HepG2 (cell line): ENCODE measurements at regions not wholly inside any gene's neighbourhood (a gene's known extent, or its start where the extent isn't known, plus 50 kb on each side); places are given as distances from the start of the nearest gene placed in this dataset.

Experiments
- EEA1 ChIP-seq: sonication (generic); formaldehyde crosslinking; IDR thresholded peaks from 2 replicates; pipeline ENCODE4 v1.5.1; 2020; ENCODE audit warnings: mild to moderate bottlenecking, missing genetic modification reagents, borderline replicate concordance
- IKZF1 ChIP-seq: fragments of 450-650 bp; IDR thresholded peaks from 2 replicates; pipeline ENCODE4 v1.7.1; 2016
- PITX1 ChIP-seq: sonication (generic); formaldehyde crosslinking; IDR thresholded peaks from 2 replicates; pipeline ENCODE4 v1.5.1; 2020; ENCODE audit warnings: mild to moderate bottlenecking, missing genetic modification reagents
- PTBP1 ChIP-seq: fragments of 200-400 bp; formaldehyde crosslinking; IDR thresholded peaks from 2 replicates; pipeline ENCODE4 v1.6.1; 2018; ENCODE audit warnings: low read length, low read depth; ENCODE audit not compliant: poor library complexity, severe bottlenecking
- SIX4 ChIP-seq: sonication (generic); formaldehyde crosslinking; IDR thresholded peaks from 2 replicates; pipeline ENCODE4 v1.4.0; 2020; ENCODE audit warnings: missing genetic modification reagents
- ZNF790 ChIP-seq: sonication (generic); formaldehyde crosslinking; IDR thresholded peaks from 2 replicates; pipeline ENCODE4 v1.8.0; 2022; ENCODE audit warnings: missing genetic modification reagents, mild to moderate bottlenecking, borderline replicate concordance
- TF ChIP-seq, protein P1 (sequence below): sonication (generic); formaldehyde crosslinking; IDR thresholded peaks from one replicate; pipeline ENCODE4 v1.5.1; 2020; ENCODE audit warnings: mild to moderate bottlenecking, missing genetic modification reagents; ENCODE audit errors: not compliant biosample characterization
- TF ChIP-seq, protein P2 (sequence below): IDR thresholded peaks from 2 replicates; pipeline ENCODE4 v1.6.1; 2016; ENCODE audit warnings: control low read depth
- TF ChIP-seq, protein P3 (sequence below): sonication (generic); IDR thresholded peaks from 2 replicates; pipeline ENCODE4 v1.6.1; 2016; ENCODE audit warnings: low read depth, borderline replicate concordance

DNA sequence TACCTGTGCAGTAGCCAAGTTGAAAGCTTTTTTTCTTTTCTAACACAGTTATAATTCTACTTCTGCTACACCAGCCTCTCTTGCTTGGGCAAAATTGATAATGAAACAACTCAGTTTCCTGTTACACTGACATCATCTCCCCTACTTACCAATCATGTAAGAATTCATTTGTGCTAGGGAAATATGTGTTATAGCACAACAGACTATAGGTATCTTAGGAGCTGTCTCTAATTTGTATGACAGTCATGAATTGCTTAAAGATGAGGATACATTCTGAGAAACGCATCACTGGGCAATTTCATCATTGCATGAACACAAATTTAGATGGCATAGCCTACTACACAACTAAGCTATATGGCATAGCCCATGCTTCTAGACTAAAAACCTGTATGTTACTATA, 246.3 kb upstream of the ANKRD50 start (continued):
- TF ChIP-seq, protein P1, sequence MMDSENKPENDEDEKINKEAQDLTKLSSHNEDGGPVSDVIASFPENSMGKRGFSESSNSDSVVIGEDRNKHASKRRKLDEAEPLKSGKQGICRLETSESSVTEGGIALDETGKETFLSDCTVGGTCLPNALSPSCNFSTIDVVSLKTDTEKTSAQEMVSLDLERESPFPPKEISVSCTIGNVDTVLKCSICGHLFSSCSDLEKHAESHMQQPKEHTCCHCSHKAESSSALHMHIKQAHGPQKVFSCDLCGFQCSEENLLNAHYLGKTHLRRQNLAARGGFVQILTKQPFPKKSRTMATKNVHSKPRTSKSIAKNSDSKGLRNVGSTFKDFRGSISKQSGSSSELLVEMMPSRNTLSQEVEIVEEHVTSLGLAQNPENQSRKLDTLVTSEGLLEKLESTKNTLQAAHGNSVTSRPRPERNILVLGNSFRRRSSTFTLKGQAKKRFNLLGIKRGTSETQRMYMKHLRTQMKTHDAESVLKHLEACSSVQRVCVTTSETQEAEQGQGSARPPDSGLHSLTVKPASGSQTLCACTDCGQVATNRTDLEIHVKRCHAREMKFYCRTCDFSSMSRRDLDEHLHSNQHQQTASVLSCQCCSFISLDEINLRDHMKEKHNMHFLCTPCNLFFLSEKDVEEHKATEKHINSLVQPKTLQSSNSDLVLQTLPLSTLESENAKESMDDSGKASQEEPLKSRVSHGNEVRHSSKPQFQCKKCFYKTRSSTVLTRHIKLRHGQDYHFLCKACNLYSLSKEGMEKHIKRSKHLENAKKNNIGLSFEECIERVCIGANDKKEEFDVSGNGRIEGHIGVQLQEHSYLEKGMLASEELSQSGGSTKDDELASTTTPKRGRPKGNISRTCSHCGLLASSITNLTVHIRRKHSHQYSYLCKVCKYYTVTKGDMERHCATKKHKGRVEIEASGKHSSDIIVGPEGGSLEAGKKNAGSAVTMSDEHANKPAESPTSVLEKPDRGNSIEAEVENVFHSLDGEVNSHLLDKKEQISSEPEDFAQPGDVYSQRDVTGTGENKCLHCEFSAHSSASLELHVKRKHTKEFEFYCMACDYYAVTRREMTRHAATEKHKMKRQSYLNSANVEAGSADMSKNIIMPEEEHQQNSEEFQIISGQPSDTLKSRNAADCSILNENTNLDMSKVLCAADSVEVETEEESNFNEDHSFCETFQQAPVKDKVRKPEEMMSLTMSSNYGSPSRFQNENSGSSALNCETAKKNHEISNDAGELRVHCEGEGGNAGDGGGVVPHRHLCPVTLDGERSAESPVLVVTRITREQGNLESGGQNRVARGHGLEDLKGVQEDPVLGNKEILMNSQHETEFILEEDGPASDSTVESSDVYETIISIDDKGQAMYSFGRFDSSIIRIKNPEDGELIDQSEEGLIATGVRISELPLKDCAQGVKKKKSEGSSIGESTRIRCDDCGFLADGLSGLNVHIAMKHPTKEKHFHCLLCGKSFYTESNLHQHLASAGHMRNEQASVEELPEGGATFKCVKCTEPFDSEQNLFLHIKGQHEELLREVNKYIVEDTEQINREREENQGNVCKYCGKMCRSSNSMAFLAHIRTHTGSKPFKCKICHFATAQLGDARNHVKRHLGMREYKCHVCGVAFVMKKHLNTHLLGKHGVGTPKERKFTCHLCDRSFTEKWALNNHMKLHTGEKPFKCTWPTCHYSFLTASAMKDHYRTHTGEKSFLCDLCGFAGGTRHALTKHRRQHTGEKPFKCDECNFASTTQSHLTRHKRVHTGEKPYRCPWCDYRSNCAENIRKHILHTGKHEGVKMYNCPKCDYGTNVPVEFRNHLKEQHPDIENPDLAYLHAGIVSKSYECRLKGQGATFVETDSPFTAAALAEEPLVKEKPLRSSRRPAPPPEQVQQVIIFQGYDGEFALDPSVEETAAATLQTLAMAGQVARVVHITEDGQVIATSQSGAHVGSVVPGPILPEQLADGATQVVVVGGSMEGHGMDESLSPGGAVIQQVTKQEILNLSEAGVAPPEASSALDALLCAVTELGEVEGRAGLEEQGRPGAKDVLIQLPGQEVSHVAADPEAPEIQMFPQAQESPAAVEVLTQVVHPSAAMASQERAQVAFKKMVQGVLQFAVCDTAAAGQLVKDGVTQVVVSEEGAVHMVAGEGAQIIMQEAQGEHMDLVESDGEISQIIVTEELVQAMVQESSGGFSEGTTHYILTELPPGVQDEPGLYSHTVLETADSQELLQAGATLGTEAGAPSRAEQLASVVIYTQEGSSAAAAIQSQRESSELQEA (CRISPR knock-in tag) = no peak
- TF ChIP-seq ZNF790 (CRISPR knock-in tag) (no peak), IKZF1 (no peak), PITX1 (CRISPR knock-in tag) (no peak), EEA1 (CRISPR knock-in tag) (no peak), SIX4 (CRISPR knock-in tag) (no peak), PTBP1 (no peak)
- TF ChIP-seq, protein P2, sequence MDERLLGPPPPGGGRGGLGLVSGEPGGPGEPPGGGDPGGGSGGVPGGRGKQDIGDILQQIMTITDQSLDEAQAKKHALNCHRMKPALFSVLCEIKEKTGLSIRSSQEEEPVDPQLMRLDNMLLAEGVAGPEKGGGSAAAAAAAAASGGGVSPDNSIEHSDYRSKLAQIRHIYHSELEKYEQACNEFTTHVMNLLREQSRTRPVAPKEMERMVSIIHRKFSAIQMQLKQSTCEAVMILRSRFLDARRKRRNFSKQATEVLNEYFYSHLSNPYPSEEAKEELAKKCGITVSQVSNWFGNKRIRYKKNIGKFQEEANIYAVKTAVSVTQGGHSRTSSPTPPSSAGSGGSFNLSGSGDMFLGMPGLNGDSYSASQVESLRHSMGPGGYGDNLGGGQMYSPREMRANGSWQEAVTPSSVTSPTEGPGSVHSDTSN (CRISPR knock-in tag) = no peak
- TF ChIP-seq, protein P3, sequence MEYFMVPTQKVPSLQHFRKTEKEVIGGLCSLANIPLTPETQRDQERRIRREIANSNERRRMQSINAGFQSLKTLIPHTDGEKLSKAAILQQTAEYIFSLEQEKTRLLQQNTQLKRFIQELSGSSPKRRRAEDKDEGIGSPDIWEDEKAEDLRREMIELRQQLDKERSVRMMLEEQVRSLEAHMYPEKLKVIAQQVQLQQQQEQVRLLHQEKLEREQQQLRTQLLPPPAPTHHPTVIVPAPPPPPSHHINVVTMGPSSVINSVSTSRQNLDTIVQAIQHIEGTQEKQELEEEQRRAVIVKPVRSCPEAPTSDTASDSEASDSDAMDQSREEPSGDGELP = no peak
